ENCODE measurements at regions not wholly inside any gene's neighbourhood (a gene's known extent, or its start where the extent isn't known, plus 50 kb on each side); places are given as distances from the start of the nearest gene placed in this dataset.

GRCh38 chr16:73858326-73858725 lies 438.3 kb upstream of the PSMD7 start:
- no peak overlapping the region for H3K27ac ChIP-seq
- TF ChIP-seq CTCF (conservative IDR thresholded peaks at IDR 0.05) (no peak), ZFX (IDR thresholded peaks at IDR 0.05) (no peak)

DNA sequence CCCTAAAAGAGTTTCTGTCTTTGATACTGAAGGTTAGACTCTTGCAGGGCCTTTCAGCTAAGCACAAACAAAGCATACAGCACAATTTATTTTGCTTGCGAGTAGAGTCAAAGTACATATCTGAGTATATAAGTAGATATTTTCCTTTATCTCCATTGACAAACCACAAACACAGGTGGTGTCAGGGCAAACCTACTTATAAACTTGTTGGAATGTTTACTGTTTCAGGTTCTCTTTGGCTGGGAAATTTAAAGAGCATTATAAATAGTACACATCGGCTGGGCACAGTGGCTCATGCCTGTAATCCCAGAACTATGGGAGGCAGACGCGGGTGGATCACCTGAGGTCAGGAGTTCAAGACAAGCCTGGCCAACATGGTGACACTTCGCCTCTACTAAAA lies 442.6 kb upstream of the PSMD7 start:
- H3K27ac ChIP-seq = no peak overlapping the region

GRCh38 chr16:73852561-73852960 lies 444.1 kb upstream of the PSMD7 start:
- TF ChIP-seq ZFX (IDR thresholded peaks at IDR 0.05) (no peak), CTCF (conservative IDR thresholded peaks at IDR 0.05) (no peak)
- no peak overlapping the region for H3K27ac ChIP-seq

More for the DNA sequence above, 442.6 kb upstream of the PSMD7 start:
- no peak for TF ChIP-seq CTCF (conservative IDR thresholded peaks at IDR 0.05)
- no peak for TF ChIP-seq ZFX (IDR thresholded peaks at IDR 0.05)

DNA sequence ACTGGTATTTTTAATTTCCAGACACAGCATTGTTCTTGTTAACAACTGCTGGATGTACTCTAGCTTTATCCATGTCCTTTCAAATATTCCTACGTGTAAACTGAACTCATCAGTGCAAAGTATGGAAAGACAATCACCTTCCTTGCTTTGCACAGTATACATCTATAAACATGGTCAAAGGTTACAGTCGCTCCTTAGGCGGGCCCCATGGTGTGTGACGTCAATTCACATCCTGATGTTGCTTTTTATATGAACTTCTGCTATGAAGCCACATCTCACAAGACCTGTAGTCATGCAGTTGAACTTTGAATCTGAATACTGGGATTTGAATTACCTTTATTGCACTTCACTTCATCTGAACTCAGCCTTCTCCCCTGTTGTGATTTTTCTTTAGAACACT lies 447.6 kb upstream of the PSMD7 start:
- TF ChIP-seq CTCF (conservative IDR thresholded peaks at IDR 0.05) (no peak), ZFX (IDR thresholded peaks at IDR 0.05) (no peak)
- no peak overlapping the region for H3K27ac ChIP-seq

DNA sequence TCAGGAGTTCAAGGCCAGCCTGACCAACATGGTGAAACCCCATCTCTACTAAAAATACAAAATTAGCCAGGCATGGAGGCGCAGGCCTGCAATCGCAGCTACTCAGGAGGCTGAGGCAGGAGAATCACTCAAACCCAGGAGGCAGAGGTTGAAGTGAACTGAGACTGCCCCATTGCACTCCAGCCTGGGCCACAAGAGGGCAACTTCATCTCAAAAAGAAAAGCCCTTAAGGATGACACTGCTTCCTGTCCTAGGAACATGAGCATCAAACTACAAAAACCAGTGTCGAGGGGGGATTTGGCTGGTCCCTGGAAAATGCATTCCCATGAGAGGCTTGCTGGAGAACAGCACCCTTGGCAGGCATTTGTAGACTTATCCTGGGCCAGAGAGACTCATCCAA lies 449.5 kb upstream of the PSMD7 start:
- TF ChIP-seq ZFX (IDR thresholded peaks at IDR 0.05) (no peak), CTCF (conservative IDR thresholded peaks at IDR 0.05) (no peak)
- no peak overlapping the region for H3K27ac ChIP-seq

GRCh38 chr16:73846356-73846755 lies 450.3 kb upstream of the PSMD7 start:
- no peak overlapping the region for H3K27ac ChIP-seq
- TF ChIP-seq ZFX (IDR thresholded peaks at IDR 0.05) = no peak
- no peak for TF ChIP-seq CTCF (conservative IDR thresholded peaks at IDR 0.05)

GRCh38 chr16:73846007-73846330 lies 450.6 kb upstream of the PSMD7 start:
- TF ChIP-seq ZFX (IDR thresholded peaks at IDR 0.05) = no peak
- TF ChIP-seq CTCF (conservative IDR thresholded peaks at IDR 0.05) = no peak
- H3K27ac ChIP-seq = no peak overlapping the region

Data from C4-2B (cell line).